GM12874 (cell line): ENCODE measurements at regions not wholly inside any gene's neighbourhood (a gene's known extent, or its start where the extent isn't known, plus 50 kb on each side); places are given as distances from the start of the nearest gene placed in this dataset.
A peak's percentile ranks its signal among the peaks of the same experiment; 100 is the strongest.

ENCODE experiments used
- CTCF ChIP-seq: IDR thresholded peaks from 2 replicates; pipeline ENCODE4 v1.5.1; 2011; ENCODE audit warnings: low read depth, mild to moderate bottlenecking, control low read depth, low read length, moderate library complexity; ENCODE audit not compliant: insufficient read depth

- TF ChIP-seq CTCF: no peak
Observed at GRCh38 chr20:42020316-42020715, 402.1 kb upstream of the CHD6 start.

GRCh38 chr20:42018979-42019378 is 400.8 kb upstream of the CHD6 start:
- peak; percentile 20; the same call in 1 of the 2 replicates for TF ChIP-seq CTCF

- no peak for TF ChIP-seq CTCF
Observed at GRCh38 chr20:42010090-42010489, 391.9 kb upstream of the CHD6 start.

- TF ChIP-seq CTCF: no peak
Observed at GRCh38 chr20:42007251-42007650, 389.1 kb upstream of the CHD6 start.

GRCh38 chr20:42005211-42005610 is 387.0 kb upstream of the CHD6 start:
- TF ChIP-seq CTCF: no peak

- no peak for TF ChIP-seq CTCF
Observed at GRCh38 chr20:42003380-42003779, 385.2 kb upstream of the CHD6 start.

GRCh38 chr20:41998539-41999341 is 380.6 kb upstream of the CHD6 start:
- TF ChIP-seq CTCF: no peak
